Panc1 (cell line): ENCODE measurements at regions not wholly inside any gene's neighbourhood (a gene's known extent, or its start where the extent isn't known, plus 50 kb on each side); places are given as distances from the start of the nearest gene placed in this dataset.

ENCODE experiments used
- ATAC-seq: fragments of 200-7000 bp; cut with Tn5 transposase; 2 replicates; pipeline ENCODE4 v1.9.1; 2020; ENCODE audit warnings: mild to moderate bottlenecking, moderate library complexity
- BruUV-seq: library from RNA; stranded (reverse); fragments of 400-500 nt; replicated peaks from 2 replicates; lab custom pipeline; 2021; lab: Mats Ljungman, UMichigan
- CTCF ChIA-PET: fragments of 300-600 bp; sonication (Branson Sonifier 250); formaldehyde crosslinking; loops from one replicate; lab custom pipeline; 2022; ENCODE audit warnings: antibody characterized with exemption; lab: Charles Lee
- POLR2A ChIA-PET: fragments of 300-600 bp; sonication (Branson Sonifier 250); formaldehyde crosslinking; loops from one replicate; lab custom pipeline; 2022; ENCODE audit warnings: antibody characterized with exemption; lab: Charles Lee
- DNase-seq: peaks from one replicate; pipeline ENCODE4 v3.0.0-alpha.2; 2010; ENCODE audit warnings: low read depth, low spot score
- H3K27ac ChIP-seq: 2 replicates; pipeline ENCODE4 v1.5.1; 2011; ENCODE audit warnings: mild to moderate bottlenecking, low read length, inconsistent platforms
- H3K27me3 ChIP-seq: fragments of 200-500 bp; sonication (Bioruptor generic); 2 replicates; pipeline ENCODE4 v1.6.0; 2014; ENCODE audit warnings: low read length, inconsistent platforms; ENCODE audit not compliant: control insufficient read depth, insufficient read depth
- H3K36me3 ChIP-seq: fragments of 200-500 bp; sonication (Bioruptor generic); 2 replicates; pipeline ENCODE4 v1.5.1; 2014; ENCODE audit warnings: inconsistent platforms, mild to moderate bottlenecking, low read length, moderate library complexity; ENCODE audit not compliant: control insufficient read depth, insufficient read depth
- H3K4me1 ChIP-seq: 2 replicates; pipeline ENCODE4 v1.5.1; 2011; ENCODE audit warnings: inconsistent platforms, mild to moderate bottlenecking, low read length, moderate library complexity; ENCODE audit not compliant: control insufficient read depth, insufficient read depth
- H3K4me3 ChIP-seq, 2 experiments: 2 replicates each; pipeline ENCODE4 v1.5.1; 2011 to 2012; ENCODE audit warnings: low read depth in 2 of 2, low read length in 2 of 2, mild to moderate bottlenecking in 2 of 2, inconsistent platforms in 1 of 2, moderate library complexity in 1 of 2
- H3K9me3 ChIP-seq: fragments of 200-500 bp; sonication (Bioruptor generic); 2 replicates; pipeline ENCODE4 v1.5.1; 2014; ENCODE audit warnings: low read depth, mild to moderate bottlenecking, inconsistent platforms, low read length, moderate library complexity; ENCODE audit not compliant: control insufficient read depth, insufficient read depth
- REST ChIP-seq, 2 experiments: IDR thresholded peaks; 2 replicates each; pipeline ENCODE4 v1.6.1; 2011 to 2012; ENCODE audit warnings: low read depth in 2 of 2, control low read depth in 1 of 2, low read length in 1 of 2, mild to moderate bottlenecking in 1 of 2, moderate library complexity in 1 of 2; ENCODE audit not compliant: insufficient read depth in 1 of 2
- TCF7L2 ChIP-seq: IDR thresholded peaks from 2 replicates; pipeline ENCODE4 v1.6.1; 2011; ENCODE audit warnings: mild to moderate bottlenecking, low read depth, low read length, inconsistent platforms
- in situ Hi-C: cut with HindIII; loops from 2 replicates; pipeline ENCODE4 v1.10.0; 2016; ENCODE audit warnings: low sequenced_read_pairs, low pct_unique_long_range_greater_than_20kb
- intact Hi-C: fragments of 100-400 bp; cut with micrococcal nuclease; formaldehyde crosslinking; loops from one replicate; pipeline ENCODE4 v1.10.0; 2022; ENCODE audit not compliant: unreplicated experiment
- TF ChIP-seq, protein P1 (sequence below): fragments of 450-650 bp; IDR thresholded peaks from 2 replicates; pipeline ENCODE4 v1.5.1; 2017; ENCODE audit warnings: mild to moderate bottlenecking

- ChIA-PET CTCF (no interaction called here), POLR2A (no interaction called here)
- no peak for TF ChIP-seq TCF7L2
- TF ChIP-seq, protein P1, sequence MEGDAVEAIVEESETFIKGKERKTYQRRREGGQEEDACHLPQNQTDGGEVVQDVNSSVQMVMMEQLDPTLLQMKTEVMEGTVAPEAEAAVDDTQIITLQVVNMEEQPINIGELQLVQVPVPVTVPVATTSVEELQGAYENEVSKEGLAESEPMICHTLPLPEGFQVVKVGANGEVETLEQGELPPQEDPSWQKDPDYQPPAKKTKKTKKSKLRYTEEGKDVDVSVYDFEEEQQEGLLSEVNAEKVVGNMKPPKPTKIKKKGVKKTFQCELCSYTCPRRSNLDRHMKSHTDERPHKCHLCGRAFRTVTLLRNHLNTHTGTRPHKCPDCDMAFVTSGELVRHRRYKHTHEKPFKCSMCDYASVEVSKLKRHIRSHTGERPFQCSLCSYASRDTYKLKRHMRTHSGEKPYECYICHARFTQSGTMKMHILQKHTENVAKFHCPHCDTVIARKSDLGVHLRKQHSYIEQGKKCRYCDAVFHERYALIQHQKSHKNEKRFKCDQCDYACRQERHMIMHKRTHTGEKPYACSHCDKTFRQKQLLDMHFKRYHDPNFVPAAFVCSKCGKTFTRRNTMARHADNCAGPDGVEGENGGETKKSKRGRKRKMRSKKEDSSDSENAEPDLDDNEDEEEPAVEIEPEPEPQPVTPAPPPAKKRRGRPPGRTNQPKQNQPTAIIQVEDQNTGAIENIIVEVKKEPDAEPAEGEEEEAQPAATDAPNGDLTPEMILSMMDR: no peak
- TF ChIP-seq REST (IDR thresholded peaks at IDR 0.05; ENCODE audit: insufficient read depth in 1 of 2, low read depth in 2 of 2, low read length in 1 of 2): no peak
- in situ Hi-C loops (no loop called here), intact Hi-C loops (no loop called here)
- no peaks in the 10 kb centered on the region for H3K9me3 ChIP-seq
- H3K27ac ChIP-seq: no peak overlapping the region
- BruUV-seq: no TSS peak
- H3K4me1 ChIP-seq: no peaks in the 10 kb centered on the region
- no peak for ATAC-seq
- H3K36me3 ChIP-seq: no peaks in the 10 kb centered on the region
- DNase-seq: no peak
- H3K27me3 ChIP-seq: no peaks in the 10 kb centered on the region
- no peak overlapping the region for H3K4me3 ChIP-seq
Observed at GRCh38 chr5:2488593-2488992, 262.9 kb downstream of the IRX2 start.

DNA sequence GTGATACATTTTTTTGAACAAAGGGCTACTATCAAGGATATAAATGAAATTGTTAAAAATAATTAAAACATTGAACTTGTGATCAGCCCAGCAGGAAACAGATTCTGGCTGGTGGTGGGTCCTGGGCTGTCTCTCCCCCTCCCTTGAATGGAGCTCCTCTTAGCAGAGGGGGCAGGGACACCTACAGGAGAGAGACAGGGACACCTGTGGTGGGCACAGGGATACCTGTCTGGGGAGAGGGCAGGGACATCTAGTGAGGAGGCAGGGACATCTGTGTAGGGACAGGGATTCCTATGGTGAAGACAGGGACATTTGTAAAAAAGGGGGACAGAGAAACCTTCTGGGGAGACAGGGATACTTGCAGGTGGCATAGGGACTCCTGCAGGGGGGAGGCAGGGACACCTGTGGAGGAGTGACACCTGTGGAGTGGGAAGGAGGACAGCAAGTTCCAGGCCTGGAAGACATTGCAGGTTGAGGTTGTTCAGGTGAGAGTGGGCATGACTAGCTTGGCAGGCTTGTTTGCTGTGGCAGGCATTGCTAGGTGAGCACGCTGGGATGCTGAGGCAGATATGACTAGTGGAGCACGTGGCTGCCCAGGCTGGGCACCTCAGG lies 264.2 kb downstream of the IRX2 start:
- H3K27ac ChIP-seq: no peak overlapping the region
- peaks cover 6% of the 10 kb centered on the region; the same call in 1 of the 2 replicates for H3K9me3 ChIP-seq
- DNase-seq (no peak), ATAC-seq (no peak)
- ChIA-PET POLR2A (no interaction called here), CTCF (no interaction called here)
- intact Hi-C loops: no loop called here
- no TSS peak for BruUV-seq
- no peaks in the 10 kb centered on the region for H3K4me1 ChIP-seq
- no peaks in the 10 kb centered on the region for H3K36me3 ChIP-seq
- no peak overlapping the region for H3K4me3 ChIP-seq
- in situ Hi-C loops: no loop called here
- H3K27me3 ChIP-seq: no peaks in the 10 kb centered on the region
- TF ChIP-seq TCF7L2: no peak
- TF ChIP-seq, protein P1: no peak
- TF ChIP-seq REST (IDR thresholded peaks at IDR 0.05; ENCODE audit: insufficient read depth in 1 of 2, low read depth in 2 of 2, low read length in 1 of 2): no peak
